ENCODE measurements at regions not wholly inside any gene's neighbourhood (a gene's known extent, or its start where the extent isn't known, plus 50 kb on each side); places are given as distances from the start of the nearest gene placed in this dataset.

GRCh38 chr12:45611061-45611460 lies 118.4 kb upstream of the ARID2 start:
- no peak overlapping the region for H3K4me3 ChIP-seq (replicated peaks; ENCODE audit: insufficient read depth, low read length)
- no peak for DNase-seq (ENCODE audit: low read depth in 1 of 2, low spot score in 1 of 2)

GRCh38 chr12:45611495-45611894 lies 118.0 kb upstream of the ARID2 start:
- no peak for DNase-seq (ENCODE audit: low read depth in 1 of 2, low spot score in 1 of 2)
- TF ChIP-seq REST (IDR thresholded peaks at IDR 0.05; ENCODE audit: insufficient replicate concordance, low read depth), result no peak
- no peak for TF ChIP-seq POLR2AphosphoS5 (IDR thresholded peaks at IDR 0.05; ENCODE audit: low read depth)
- TF ChIP-seq SPI1 (IDR thresholded peaks at IDR 0.05; ENCODE audit: borderline replicate concordance, low read depth), result no peak
- TF ChIP-seq GABPA (IDR thresholded peaks at IDR 0.05; ENCODE audit: low read depth), result no peak
- no peak for TF ChIP-seq CTCF (IDR thresholded peaks at IDR 0.05; ENCODE audit: insufficient read depth, low read length)
- H3K4me3 ChIP-seq (replicated peaks; ENCODE audit: insufficient read depth, low read length), result no peak overlapping the region
- H3K27ac ChIP-seq (replicated peaks), result no peak overlapping the region
- H3K27me3 ChIP-seq (ENCODE audit: insufficient read depth, poor library complexity, severe bottlenecking), result no peaks in the 10 kb centered on the region

More at GRCh38 chr12:45611061-45611460, 118.4 kb upstream of the ARID2 start:
- TF ChIP-seq REST (IDR thresholded peaks at IDR 0.05; ENCODE audit: insufficient replicate concordance, low read depth) (no peak), CTCF (IDR thresholded peaks at IDR 0.05; ENCODE audit: insufficient read depth, low read length) (no peak), GABPA (IDR thresholded peaks at IDR 0.05; ENCODE audit: low read depth) (no peak)
- Histone ChIP-seq H3K27me3 (ENCODE audit: insufficient read depth, poor library complexity, severe bottlenecking) (no peaks in the 10 kb centered on the region), H3K27ac (replicated peaks) (no peak overlapping the region)

- no peaks in the 10 kb centered on the region for H3K27me3 ChIP-seq (ENCODE audit: insufficient read depth, poor library complexity, severe bottlenecking)
- TF ChIP-seq GABPA (IDR thresholded peaks at IDR 0.05; ENCODE audit: low read depth), result no peak
- no peak for TF ChIP-seq REST (IDR thresholded peaks at IDR 0.05; ENCODE audit: insufficient replicate concordance, low read depth)
- TF ChIP-seq CTCF (IDR thresholded peaks at IDR 0.05; ENCODE audit: insufficient read depth, low read length), result no peak
- no peak for TF ChIP-seq POLR2AphosphoS5 (IDR thresholded peaks at IDR 0.05; ENCODE audit: low read depth)
- TF ChIP-seq SPI1 (IDR thresholded peaks at IDR 0.05; ENCODE audit: borderline replicate concordance, low read depth), result no peak
- no peak for DNase-seq (ENCODE audit: low read depth in 1 of 2, low spot score in 1 of 2)
- no peak overlapping the region for H3K27ac ChIP-seq (replicated peaks)
- H3K4me3 ChIP-seq (replicated peaks; ENCODE audit: insufficient read depth, low read length), result no peak overlapping the region
Measured at GRCh38 chr12:45612044-45612794, 117.3 kb upstream of the ARID2 start.

Measured in HL-60 (cell line).